ENCODE measurements at regions not wholly inside any gene's neighbourhood (a gene's known extent, or its start where the extent isn't known, plus 50 kb on each side); places are given as distances from the start of the nearest gene placed in this dataset.

DNA sequence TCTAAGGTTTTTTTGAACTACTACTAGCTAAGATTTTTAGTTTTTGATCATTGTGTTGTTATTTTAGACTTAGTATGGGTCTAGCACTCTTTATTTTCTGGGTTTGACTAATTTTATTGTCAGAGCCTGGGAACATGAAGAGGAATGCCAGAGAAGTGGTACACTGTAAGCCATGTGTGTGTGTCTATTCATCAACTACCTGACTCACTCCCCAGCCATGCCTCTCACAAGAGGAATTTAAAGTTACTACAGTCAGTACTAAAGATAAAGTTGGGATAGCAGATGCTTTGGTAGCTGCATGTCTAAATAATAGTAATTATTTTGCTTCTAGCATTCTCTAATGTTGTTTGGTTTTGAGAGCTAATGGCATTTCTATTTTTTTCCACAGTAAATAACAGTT, 264.8 kb downstream of the CSNK1G3 start:
- Histone ChIP-seq H3K4me2 (ENCODE audit: low read depth, low read length) (no peak overlapping the region), H3K36me3 (replicated peaks in 1 of 2; ENCODE audit: control insufficient read depth in 1 of 2, insufficient read depth in 2 of 2, low read length in 2 of 2) (no peaks in the 10 kb centered on the region), H3K27me3 (ENCODE audit: control insufficient read depth in 1 of 2, insufficient read depth in 2 of 2, low read length in 2 of 2) (no peaks in the 10 kb centered on the region), H3K4me3 (replicated peaks in 1 of 3; ENCODE audit: insufficient read depth in 1 of 3, low read depth in 2 of 3, low read length in 3 of 3) (no peak overlapping the region), H4K20me1 (ENCODE audit: insufficient read depth, low read length) (no peaks in the 10 kb centered on the region), H2AFZ (ENCODE audit: low read length) (no peak overlapping the region), H3K79me2 (ENCODE audit: insufficient read depth, low read length) (no peaks in the 10 kb centered on the region), H3K9ac (ENCODE audit: insufficient read depth, low read depth, low read length) (no peak overlapping the region), H3K27ac (ENCODE audit: extremely low read length, insufficient read depth, low read length) (no peak overlapping the region), H3K9me3 (ENCODE audit: low read length) (peaks cover 45% of the 10 kb centered on the region), H3K4me1 (ENCODE audit: insufficient read depth, low read length) (no peaks in the 10 kb centered on the region)
- no TSS peak for BruUV-seq (replicated peaks)
- ChIA-PET POLR2A (no interaction called here), CTCF (ENCODE audit: low intra/inter-chr PET ratio, low total read pairs) (no interaction called here)
- intact Hi-C loops (cut with micrococcal nuclease; ENCODE audit: unreplicated experiment): no loop called here
- in situ Hi-C loops (cut with HindIII; ENCODE audit: extremely low pct_ligation_motif_present, low pct_unique_long_range_greater_than_20kb): no loop called here
- FAIRE-seq (no peak), DNase-seq (ENCODE audit: low spot score) (no peak), ATAC-seq (no peak)
- TF ChIP-seq NBN (conservative IDR thresholded peaks at IDR 0.05): no peak
- TF ChIP-seq ARHGAP35 (CRISPR knock-in tag; IDR thresholded peaks at IDR 0.05; ENCODE audit: borderline replicate concordance): no peak
- TF ChIP-seq, protein P1, sequence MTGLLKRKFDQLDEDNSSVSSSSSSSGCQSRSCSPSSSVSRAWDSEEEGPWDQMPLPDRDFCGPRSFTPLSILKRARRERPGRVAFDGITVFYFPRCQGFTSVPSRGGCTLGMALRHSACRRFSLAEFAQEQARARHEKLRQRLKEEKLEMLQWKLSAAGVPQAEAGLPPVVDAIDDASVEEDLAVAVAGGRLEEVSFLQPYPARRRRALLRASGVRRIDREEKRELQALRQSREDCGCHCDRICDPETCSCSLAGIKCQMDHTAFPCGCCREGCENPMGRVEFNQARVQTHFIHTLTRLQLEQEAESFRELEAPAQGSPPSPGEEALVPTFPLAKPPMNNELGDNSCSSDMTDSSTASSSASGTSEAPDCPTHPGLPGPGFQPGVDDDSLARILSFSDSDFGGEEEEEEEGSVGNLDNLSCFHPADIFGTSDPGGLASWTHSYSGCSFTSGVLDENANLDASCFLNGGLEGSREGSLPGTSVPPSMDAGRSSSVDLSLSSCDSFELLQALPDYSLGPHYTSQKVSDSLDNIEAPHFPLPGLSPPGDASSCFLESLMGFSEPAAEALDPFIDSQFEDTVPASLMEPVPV (CRISPR knock-in tag; IDR thresholded peaks at IDR 0.05): no peak

DNA sequence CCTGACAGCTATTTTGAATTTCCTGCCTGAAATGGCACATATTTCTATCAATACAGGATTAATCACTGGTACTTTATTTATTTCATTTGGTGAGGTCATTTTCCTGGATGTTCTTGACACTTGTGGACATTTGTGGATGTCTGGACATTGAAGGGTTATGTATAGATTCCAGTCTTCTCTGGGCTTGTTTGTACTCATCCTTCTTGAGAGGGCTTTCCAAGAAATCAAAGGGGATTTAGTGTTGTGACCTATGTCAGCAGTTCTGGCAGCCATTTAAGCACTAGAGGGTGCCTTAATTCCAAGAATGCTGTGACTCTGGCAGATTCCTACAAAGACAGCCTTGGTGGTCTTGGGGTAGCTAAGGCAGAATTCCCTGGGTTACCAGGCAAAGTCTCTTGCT, 259.7 kb downstream of the CSNK1G3 start:
- no peak overlapping the region for H3K9ac ChIP-seq (ENCODE audit: insufficient read depth, low read depth, low read length)
- no peak overlapping the region for H3K4me2 ChIP-seq (ENCODE audit: low read depth, low read length)
- FAIRE-seq: no peak
- H3K79me2 ChIP-seq (ENCODE audit: insufficient read depth, low read length): no peaks in the 10 kb centered on the region
- H2AFZ ChIP-seq (ENCODE audit: low read length): no peak overlapping the region
- BruUV-seq (replicated peaks): no TSS peak
- in situ Hi-C loops (cut with HindIII; ENCODE audit: extremely low pct_ligation_motif_present, low pct_unique_long_range_greater_than_20kb): no loop called here
- H4K20me1 ChIP-seq (ENCODE audit: insufficient read depth, low read length): no peaks in the 10 kb centered on the region
- POLR2A ChIA-PET: no interaction called here
- H3K27ac ChIP-seq (ENCODE audit: extremely low read length, insufficient read depth, low read length): no peak overlapping the region
- intact Hi-C loops (cut with micrococcal nuclease; ENCODE audit: unreplicated experiment): no loop called here
- H3K9me3 ChIP-seq (ENCODE audit: low read length): peaks cover 73% of the 10 kb centered on the region
- no peaks in the 10 kb centered on the region for H3K27me3 ChIP-seq (ENCODE audit: control insufficient read depth in 1 of 2, insufficient read depth in 2 of 2, low read length in 2 of 2)
- no peak for DNase-seq (ENCODE audit: low spot score)
- H3K4me1 ChIP-seq (ENCODE audit: insufficient read depth, low read length): no peaks in the 10 kb centered on the region
- ATAC-seq: no peak
- CTCF ChIA-PET (ENCODE audit: low intra/inter-chr PET ratio, low total read pairs): no interaction called here
- no peaks in the 10 kb centered on the region for H3K36me3 ChIP-seq (replicated peaks in 1 of 2; ENCODE audit: control insufficient read depth in 1 of 2, insufficient read depth in 2 of 2, low read length in 2 of 2)
- no peak overlapping the region for H3K4me3 ChIP-seq (replicated peaks in 1 of 3; ENCODE audit: insufficient read depth in 1 of 3, low read depth in 2 of 3, low read length in 3 of 3)
- TF ChIP-seq CAMTA2 (CRISPR knock-in tag; IDR thresholded peaks at IDR 0.05; ENCODE audit: borderline replicate concordance) (no peak), NR2F2 (IDR thresholded peaks at IDR 0.05; ENCODE audit: borderline replicate concordance, low read depth) (no peak), TARDBP (CRISPR knock-in tag; IDR thresholded peaks at IDR 0.05) (no peak), LCORL (IDR thresholded peaks at IDR 0.05) (no peak), LCORL (CRISPR knock-in tag; IDR thresholded peaks at IDR 0.05) (no peak), HES4 (CRISPR knock-in tag; IDR thresholded peaks at IDR 0.05; ENCODE audit: borderline replicate concordance) (no peak), RFX5 (IDR thresholded peaks at IDR 0.05; ENCODE audit: low read depth, low read length) (no peak), ZNF20 (CRISPR knock-in tag; IDR thresholded peaks at IDR 0.05) (no peak)
- TF ChIP-seq, protein P2, sequence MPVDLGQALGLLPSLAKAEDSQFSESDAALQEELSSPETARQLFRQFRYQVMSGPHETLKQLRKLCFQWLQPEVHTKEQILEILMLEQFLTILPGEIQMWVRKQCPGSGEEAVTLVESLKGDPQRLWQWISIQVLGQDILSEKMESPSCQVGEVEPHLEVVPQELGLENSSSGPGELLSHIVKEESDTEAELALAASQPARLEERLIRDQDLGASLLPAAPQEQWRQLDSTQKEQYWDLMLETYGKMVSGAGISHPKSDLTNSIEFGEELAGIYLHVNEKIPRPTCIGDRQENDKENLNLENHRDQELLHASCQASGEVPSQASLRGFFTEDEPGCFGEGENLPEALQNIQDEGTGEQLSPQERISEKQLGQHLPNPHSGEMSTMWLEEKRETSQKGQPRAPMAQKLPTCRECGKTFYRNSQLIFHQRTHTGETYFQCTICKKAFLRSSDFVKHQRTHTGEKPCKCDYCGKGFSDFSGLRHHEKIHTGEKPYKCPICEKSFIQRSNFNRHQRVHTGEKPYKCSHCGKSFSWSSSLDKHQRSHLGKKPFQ (CRISPR knock-in tag; IDR thresholded peaks at IDR 0.05; ENCODE audit: insufficient replicate concordance): no peak
- TF ChIP-seq, protein P3, sequence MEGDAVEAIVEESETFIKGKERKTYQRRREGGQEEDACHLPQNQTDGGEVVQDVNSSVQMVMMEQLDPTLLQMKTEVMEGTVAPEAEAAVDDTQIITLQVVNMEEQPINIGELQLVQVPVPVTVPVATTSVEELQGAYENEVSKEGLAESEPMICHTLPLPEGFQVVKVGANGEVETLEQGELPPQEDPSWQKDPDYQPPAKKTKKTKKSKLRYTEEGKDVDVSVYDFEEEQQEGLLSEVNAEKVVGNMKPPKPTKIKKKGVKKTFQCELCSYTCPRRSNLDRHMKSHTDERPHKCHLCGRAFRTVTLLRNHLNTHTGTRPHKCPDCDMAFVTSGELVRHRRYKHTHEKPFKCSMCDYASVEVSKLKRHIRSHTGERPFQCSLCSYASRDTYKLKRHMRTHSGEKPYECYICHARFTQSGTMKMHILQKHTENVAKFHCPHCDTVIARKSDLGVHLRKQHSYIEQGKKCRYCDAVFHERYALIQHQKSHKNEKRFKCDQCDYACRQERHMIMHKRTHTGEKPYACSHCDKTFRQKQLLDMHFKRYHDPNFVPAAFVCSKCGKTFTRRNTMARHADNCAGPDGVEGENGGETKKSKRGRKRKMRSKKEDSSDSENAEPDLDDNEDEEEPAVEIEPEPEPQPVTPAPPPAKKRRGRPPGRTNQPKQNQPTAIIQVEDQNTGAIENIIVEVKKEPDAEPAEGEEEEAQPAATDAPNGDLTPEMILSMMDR (CRISPR knock-in tag; IDR thresholded peaks at IDR 0.05): no peak
